Nephron (organoid): ENCODE measurements at regions not wholly inside any gene's neighbourhood (a gene's known extent, or its start where the extent isn't known, plus 50 kb on each side); places are given as distances from the start of the nearest gene placed in this dataset.

Source experiments
- H3K27ac Mint-ChIP-seq, 3 experiments: 2 replicates each; pipeline ENCODE4 v1.8.0; 2020; ENCODE audit warnings: mixed read lengths in 3 of 3, mild to moderate bottlenecking in 2 of 3, moderate library complexity in 1 of 3
- H3K27me3 Mint-ChIP-seq: 2 replicates; pipeline ENCODE4 v1.8.0; 2021; ENCODE audit warnings: low read depth, mild to moderate bottlenecking, moderate library complexity, mixed read lengths
- H3K36me3 Mint-ChIP-seq: 2 replicates; pipeline ENCODE4 v1.8.0; 2020; ENCODE audit warnings: low read depth, mixed read lengths
- H3K4me1 Mint-ChIP-seq: 2 replicates; pipeline ENCODE4 v1.8.0; 2020; ENCODE audit warnings: mixed read lengths
- H3K4me3 Mint-ChIP-seq, 3 experiments: 2 replicates each; pipeline ENCODE4 v1.8.0; 2020; ENCODE audit warnings: mild to moderate bottlenecking in 3 of 3, mixed read lengths in 3 of 3, moderate library complexity in 2 of 3
- H3K9me3 Mint-ChIP-seq: 2 replicates; pipeline ENCODE4 v1.8.0; 2020; ENCODE audit warnings: mixed read lengths
- CTCF ChIP-seq, 3 experiments: fragments of 200-600 bp; sonication (generic); IDR thresholded peaks; one replicate each; pipeline ENCODE4 v1.5.0; 2021; ENCODE audit warnings: antibody characterized with exemption in 3 of 3; ENCODE audit not compliant: unreplicated experiment in 3 of 3

- Mint-ChIP-seq H3K36me3 (no peaks in the 10 kb centered on the region), H3K27me3 (peaks cover 50% of the 10 kb centered on the region), H3K9me3 (peaks cover 20% of the 10 kb centered on the region), H3K27ac (no peak overlapping the region), H3K4me3 (no peak overlapping the region), H3K4me1 (peaks cover 24% of the 10 kb centered on the region)
- TF ChIP-seq CTCF (IDR thresholded peaks at IDR 0.05; ENCODE audit: unreplicated experiment in 3 of 3), result peak; percentile 29 to 46 (median 32)
Observed at GRCh38 chr1:2921970-2922686, 99.1 kb upstream of the ACTRT2 start.

GRCh38 chr1:2923351-2923750 lies 97.9 kb upstream of the ACTRT2 start:
- peaks cover 29% of the 10 kb centered on the region for H3K4me1 Mint-ChIP-seq
- no peak for TF ChIP-seq CTCF (IDR thresholded peaks at IDR 0.05; ENCODE audit: unreplicated experiment in 3 of 3)
- H3K36me3 Mint-ChIP-seq, result no peaks in the 10 kb centered on the region
- no peak overlapping the region for H3K27ac Mint-ChIP-seq
- H3K9me3 Mint-ChIP-seq, result peaks cover 11% of the 10 kb centered on the region
- no peak overlapping the region for H3K4me3 Mint-ChIP-seq
- H3K27me3 Mint-ChIP-seq, result peaks cover 49% of the 10 kb centered on the region

- peaks cover 51% of the 10 kb centered on the region for H3K27me3 Mint-ChIP-seq
- no peak overlapping the region for H3K4me3 Mint-ChIP-seq
- TF ChIP-seq CTCF (IDR thresholded peaks at IDR 0.05; ENCODE audit: unreplicated experiment in 3 of 3), result no peak
- H3K36me3 Mint-ChIP-seq, result no peaks in the 10 kb centered on the region
- H3K27ac Mint-ChIP-seq, result no peak overlapping the region
- H3K9me3 Mint-ChIP-seq, result peaks cover 13% of the 10 kb centered on the region
- peaks cover 13% of the 10 kb centered on the region for H3K4me1 Mint-ChIP-seq
Observed at GRCh38 chr1:2925291-2925690, 96.0 kb upstream of the ACTRT2 start.

- H3K9me3 Mint-ChIP-seq, result peaks cover 13% of the 10 kb centered on the region
Observed at GRCh38 chr1:2925918-2926317, 95.3 kb upstream of the ACTRT2 start.

GRCh38 chr1:2926447-2927055 lies 94.7 kb upstream of the ACTRT2 start:
- no peak overlapping the region for H3K4me3 Mint-ChIP-seq
- no peak overlapping the region for H3K27ac Mint-ChIP-seq
- H3K27me3 Mint-ChIP-seq, result peaks cover 54% of the 10 kb centered on the region
- no peak for TF ChIP-seq CTCF (IDR thresholded peaks at IDR 0.05; ENCODE audit: unreplicated experiment in 3 of 3)
- H3K9me3 Mint-ChIP-seq, result peaks cover 13% of the 10 kb centered on the region
- peaks cover 13% of the 10 kb centered on the region for H3K4me1 Mint-ChIP-seq
- no peaks in the 10 kb centered on the region for H3K36me3 Mint-ChIP-seq

More at GRCh38 chr1:2925918-2926317, 95.3 kb upstream of the ACTRT2 start:
- Mint-ChIP-seq H3K27me3 (peaks cover 51% of the 10 kb centered on the region), H3K4me1 (peaks cover 13% of the 10 kb centered on the region), H3K27ac (peak overlapping the region in 1 of 3 experiments; percentile 23), H3K36me3 (no peaks in the 10 kb centered on the region), H3K4me3 (no peak overlapping the region)
- no peak for TF ChIP-seq CTCF (IDR thresholded peaks at IDR 0.05; ENCODE audit: unreplicated experiment in 3 of 3)
